ENCODE measurements at regions not wholly inside any gene's neighbourhood (a gene's known extent, or its start where the extent isn't known, plus 50 kb on each side); places are given as distances from the start of the nearest gene placed in this dataset.
A peak's percentile ranks its signal among the peaks of the same experiment; 100 is the strongest.

- no peak for DNase-seq (ENCODE audit: low spot score)
Measured at GRCh38 chr20:24777746-24778145, 171.3 kb upstream of the CST7 start.

GRCh38 chr20:24778585-24779031 is 170.5 kb upstream of the CST7 start:
- no peak for DNase-seq (ENCODE audit: low spot score)

- no peak for DNase-seq (ENCODE audit: low spot score)
Measured at GRCh38 chr20:24779131-24779530, 169.9 kb upstream of the CST7 start.

- DNase-seq (ENCODE audit: low spot score): no peak
Measured at GRCh38 chr20:24779946-24780345, 169.1 kb upstream of the CST7 start.

- no peak for DNase-seq (ENCODE audit: low spot score)
Measured at GRCh38 chr20:24780674-24781417, 168.2 kb upstream of the CST7 start.

GRCh38 chr20:24781418-24781980 is 167.6 kb upstream of the CST7 start:
- DNase-seq (ENCODE audit: low spot score): peak; percentile 57

- DNase-seq (ENCODE audit: low spot score): no peak
Measured at GRCh38 chr20:24782301-24782700, 166.8 kb upstream of the CST7 start.

- DNase-seq (ENCODE audit: low spot score): no peak
Measured at GRCh38 chr20:24782801-24783630, 166.1 kb upstream of the CST7 start.

GRCh38 chr20:24783631-24784492 is 165.2 kb upstream of the CST7 start:
- DNase-seq (ENCODE audit: low spot score): no peak

GRCh38 chr20:24784607-24785006 is 164.5 kb upstream of the CST7 start:
- no peak for DNase-seq (ENCODE audit: low spot score)

- peak; percentile 20 for DNase-seq (ENCODE audit: low spot score)
Measured at GRCh38 chr20:24785141-24786110, 163.6 kb upstream of the CST7 start.

GRCh38 chr20:24786111-24786495 is 163.0 kb upstream of the CST7 start:
- DNase-seq (ENCODE audit: low spot score): no peak

- DNase-seq (ENCODE audit: low spot score): no peak
Measured at GRCh38 chr20:24786646-24787045, 162.4 kb upstream of the CST7 start.

GRCh38 chr20:24787071-24787470 is 162.0 kb upstream of the CST7 start:
- no peak for DNase-seq (ENCODE audit: low spot score)

- DNase-seq (ENCODE audit: low spot score): no peak
Measured at GRCh38 chr20:24787621-24788020, 161.4 kb upstream of the CST7 start.

GRCh38 chr20:24789877-24790276 is 159.2 kb upstream of the CST7 start:
- no peak for DNase-seq (ENCODE audit: low spot score)

- no peak for DNase-seq (ENCODE audit: low spot score)
Measured at GRCh38 chr20:24790746-24791283, 158.3 kb upstream of the CST7 start.

- DNase-seq (ENCODE audit: low spot score): no peak
Measured at GRCh38 chr20:24791953-24792352, 157.1 kb upstream of the CST7 start.

GRCh38 chr20:24792641-24793495 is 156.2 kb upstream of the CST7 start:
- DNase-seq (ENCODE audit: low spot score): no peak

Data from H4 (cell line).